ENCODE measurements at regions not wholly inside any gene's neighbourhood (a gene's known extent, or its start where the extent isn't known, plus 50 kb on each side); places are given as distances from the start of the nearest gene placed in this dataset.

DNA sequence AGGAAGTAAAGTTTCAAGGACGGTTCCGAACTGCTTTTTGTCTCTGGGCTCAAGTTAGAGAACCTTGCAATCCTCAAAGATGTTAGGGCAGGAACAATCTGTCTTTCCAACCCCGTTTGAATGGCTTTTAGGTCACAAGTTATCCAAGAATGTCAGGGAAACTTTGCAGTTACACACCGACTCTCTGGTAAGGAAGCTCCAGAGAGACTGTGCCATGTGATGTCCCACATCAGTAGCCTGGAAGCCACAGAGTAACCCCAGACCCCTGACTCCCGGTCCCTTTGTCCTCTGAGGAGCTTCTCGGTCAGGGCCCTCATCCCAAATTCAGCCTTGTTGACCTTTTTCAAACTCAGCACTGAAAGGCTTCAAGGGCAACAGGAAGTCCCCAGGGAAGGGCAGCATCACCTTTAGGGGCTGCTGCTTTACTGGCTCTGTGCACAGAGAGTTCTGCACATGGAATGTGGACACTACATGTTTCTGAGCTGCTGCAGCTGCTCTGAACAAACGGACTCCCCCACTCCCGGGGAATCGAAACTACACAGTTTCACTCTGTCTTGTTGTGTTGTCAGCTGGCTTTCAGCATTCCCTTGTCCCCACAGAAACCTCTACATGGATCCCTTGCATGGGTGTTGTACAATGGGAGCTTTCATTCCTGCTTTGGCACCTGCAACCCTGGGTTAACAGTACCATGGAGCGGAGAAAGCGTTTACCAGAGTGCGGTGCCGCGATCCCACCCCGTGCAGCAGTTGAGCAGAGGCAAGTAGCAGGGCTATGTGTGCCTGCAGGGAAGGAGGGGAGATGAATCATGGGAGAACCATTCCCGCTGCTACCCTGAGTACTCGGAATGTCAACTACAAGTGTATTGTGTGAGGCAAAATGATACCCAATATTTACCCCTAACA, 408.2 kb upstream of the THBS1 start:
- Histone ChIP-seq H3K27me3 (replicated peaks; ENCODE audit: insufficient read depth) (no peaks in the 10 kb centered on the region), H3K4me1 (ENCODE audit: control insufficient read depth in 1 of 2, low read depth in 2 of 2) (no peaks in the 10 kb centered on the region), H3K9me3 (no peaks in the 10 kb centered on the region), H3K27ac (no peak overlapping the region), H3K4me3 (no peak overlapping the region), H3K36me3 (no peaks in the 10 kb centered on the region)
- ATAC-seq (ENCODE audit: insufficient number of reproducible peaks, low FRiP score, low read depth) (no peak), DNase-seq (ENCODE audit: low spot score) (no peak)
- TF ChIP-seq, protein P1, sequence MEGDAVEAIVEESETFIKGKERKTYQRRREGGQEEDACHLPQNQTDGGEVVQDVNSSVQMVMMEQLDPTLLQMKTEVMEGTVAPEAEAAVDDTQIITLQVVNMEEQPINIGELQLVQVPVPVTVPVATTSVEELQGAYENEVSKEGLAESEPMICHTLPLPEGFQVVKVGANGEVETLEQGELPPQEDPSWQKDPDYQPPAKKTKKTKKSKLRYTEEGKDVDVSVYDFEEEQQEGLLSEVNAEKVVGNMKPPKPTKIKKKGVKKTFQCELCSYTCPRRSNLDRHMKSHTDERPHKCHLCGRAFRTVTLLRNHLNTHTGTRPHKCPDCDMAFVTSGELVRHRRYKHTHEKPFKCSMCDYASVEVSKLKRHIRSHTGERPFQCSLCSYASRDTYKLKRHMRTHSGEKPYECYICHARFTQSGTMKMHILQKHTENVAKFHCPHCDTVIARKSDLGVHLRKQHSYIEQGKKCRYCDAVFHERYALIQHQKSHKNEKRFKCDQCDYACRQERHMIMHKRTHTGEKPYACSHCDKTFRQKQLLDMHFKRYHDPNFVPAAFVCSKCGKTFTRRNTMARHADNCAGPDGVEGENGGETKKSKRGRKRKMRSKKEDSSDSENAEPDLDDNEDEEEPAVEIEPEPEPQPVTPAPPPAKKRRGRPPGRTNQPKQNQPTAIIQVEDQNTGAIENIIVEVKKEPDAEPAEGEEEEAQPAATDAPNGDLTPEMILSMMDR (IDR thresholded peaks at IDR 0.05): no peak

DNA sequence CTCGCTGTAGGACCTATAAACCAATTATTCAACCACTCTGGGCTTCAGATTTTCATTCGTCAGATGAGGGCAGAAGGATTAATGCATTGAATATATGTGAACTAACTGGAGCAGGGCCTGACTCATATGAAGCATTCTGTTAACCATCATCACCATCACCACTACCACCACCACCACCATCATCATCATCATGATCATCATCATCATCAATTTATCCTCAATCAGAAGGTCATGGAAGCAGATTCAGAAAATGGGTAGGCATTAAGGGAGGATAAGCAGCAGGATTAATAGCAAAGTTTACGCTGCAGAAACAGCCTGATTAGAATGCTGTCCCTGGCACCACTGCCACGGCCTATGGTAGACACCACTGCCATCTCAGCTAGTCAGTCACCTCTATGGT, 407.5 kb upstream of the THBS1 start:
- Histone ChIP-seq H3K27me3 (replicated peaks; ENCODE audit: insufficient read depth) (no peaks in the 10 kb centered on the region), H3K4me1 (ENCODE audit: control insufficient read depth in 1 of 2, low read depth in 2 of 2) (no peaks in the 10 kb centered on the region), H3K4me3 (no peak overlapping the region), H3K27ac (no peak overlapping the region), H3K36me3 (no peaks in the 10 kb centered on the region), H3K9me3 (no peaks in the 10 kb centered on the region)
- ATAC-seq (ENCODE audit: insufficient number of reproducible peaks, low FRiP score, low read depth) (no peak), DNase-seq (ENCODE audit: low spot score) (no peak)
- TF ChIP-seq, protein P1 (IDR thresholded peaks at IDR 0.05): no peak

DNA sequence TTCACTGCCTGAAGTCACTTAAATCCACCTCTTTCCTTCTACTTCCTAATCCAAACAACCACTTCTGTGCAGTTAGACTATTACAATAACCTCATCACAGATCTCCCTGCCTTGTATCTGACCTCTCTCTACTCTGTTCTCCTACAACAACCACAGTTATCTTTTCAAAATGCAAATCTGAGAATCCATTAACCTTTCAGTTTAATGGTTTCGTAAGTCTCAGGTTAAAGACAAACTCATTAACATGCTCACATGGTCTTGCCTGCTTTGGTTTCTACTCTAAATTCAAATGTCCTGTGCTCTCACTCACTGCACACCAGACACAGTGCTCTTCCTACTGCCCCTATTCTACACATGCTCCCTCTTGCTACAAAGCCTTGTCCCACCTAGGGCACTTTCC, 406.5 kb upstream of the THBS1 start:
- H3K9me3 ChIP-seq: no peaks in the 10 kb centered on the region
- H3K27ac ChIP-seq: no peak overlapping the region
- H3K27me3 ChIP-seq (replicated peaks; ENCODE audit: insufficient read depth): no peaks in the 10 kb centered on the region
- TF ChIP-seq, protein P1 (IDR thresholded peaks at IDR 0.05): no peak
- no peaks in the 10 kb centered on the region for H3K4me1 ChIP-seq (ENCODE audit: control insufficient read depth in 1 of 2, low read depth in 2 of 2)
- ATAC-seq (ENCODE audit: insufficient number of reproducible peaks, low FRiP score, low read depth) (no peak), DNase-seq (ENCODE audit: low spot score) (no peak)
- no peaks in the 10 kb centered on the region for H3K36me3 ChIP-seq
- no peak overlapping the region for H3K4me3 ChIP-seq

- Histone ChIP-seq H3K36me3 (no peaks in the 10 kb centered on the region), H3K27me3 (replicated peaks; ENCODE audit: insufficient read depth) (no peaks in the 10 kb centered on the region), H3K4me1 (ENCODE audit: control insufficient read depth in 1 of 2, low read depth in 2 of 2) (no peaks in the 10 kb centered on the region), H3K27ac (no peak overlapping the region), H3K9me3 (no peaks in the 10 kb centered on the region), H3K4me3 (no peak overlapping the region)
- no peak for ATAC-seq (ENCODE audit: insufficient number of reproducible peaks, low FRiP score, low read depth)
- no peak for DNase-seq (ENCODE audit: low spot score)
- TF ChIP-seq, protein P1 (IDR thresholded peaks at IDR 0.05): no peak
Observed at GRCh38 chr15:39176030-39176429, 404.8 kb upstream of the THBS1 start.

DNA sequence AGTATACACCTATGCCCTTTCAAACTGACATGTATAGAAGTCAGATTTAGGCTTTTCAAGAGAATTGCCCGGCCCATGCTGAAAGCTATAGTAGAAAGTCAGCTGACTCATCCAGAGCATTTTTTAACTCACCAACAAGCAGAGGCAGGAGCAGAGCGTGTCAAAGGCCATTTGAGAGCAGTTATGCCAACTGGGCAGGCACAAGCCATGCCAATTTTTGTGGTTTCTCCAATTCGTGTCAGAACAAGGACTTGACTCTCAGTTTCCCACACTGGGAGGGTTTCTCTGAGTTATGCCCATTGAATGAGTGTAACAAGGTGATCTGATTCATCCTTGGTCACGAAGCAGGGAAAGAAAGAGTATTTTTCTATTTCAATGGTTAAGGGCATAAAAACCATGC, 403.3 kb upstream of the THBS1 start:
- Histone ChIP-seq H3K9me3 (no peaks in the 10 kb centered on the region), H3K4me1 (ENCODE audit: control insufficient read depth in 1 of 2, low read depth in 2 of 2) (no peaks in the 10 kb centered on the region), H3K27me3 (replicated peaks; ENCODE audit: insufficient read depth) (no peaks in the 10 kb centered on the region), H3K27ac (no peak overlapping the region), H3K4me3 (no peak overlapping the region), H3K36me3 (no peaks in the 10 kb centered on the region)
- DNase-seq (ENCODE audit: low spot score) (no peak), ATAC-seq (ENCODE audit: insufficient number of reproducible peaks, low FRiP score, low read depth) (no peak)
- TF ChIP-seq, protein P1 (IDR thresholded peaks at IDR 0.05): no peak

Data from thoracic aorta (tissue), 2 donors.